OCI-LY7 (cell line): ENCODE measurements at regions not wholly inside any gene's neighbourhood (a gene's known extent, or its start where the extent isn't known, plus 50 kb on each side); places are given as distances from the start of the nearest gene placed in this dataset.

Experiments used
- BruUV-seq: library from RNA; stranded (reverse); fragments of 400-500 nt; replicated peaks from 2 replicates; lab custom pipeline; 2021; lab: Mats Ljungman, UMichigan
- CTCF ChIA-PET: fragments of 300-600 bp; sonication (Branson Sonifier 250); formaldehyde crosslinking; loops from one replicate; lab custom pipeline; 2022; ENCODE audit warnings: antibody characterized with exemption; ENCODE audit not compliant: unreplicated experiment; lab: Charles Lee
- POLR2A ChIA-PET: fragments of 300-600 bp; sonication (Branson Sonifier 250); formaldehyde crosslinking; loops from one replicate; lab custom pipeline; 2022; ENCODE audit warnings: antibody characterized with exemption; lab: Charles Lee
- DNase-seq: peaks from one replicate; pipeline ENCODE4 v3.0.0-alpha.2; 2015; ENCODE audit warnings: low spot score
- H2AFZ ChIP-seq: fragments of 200-600 bp; sonication (generic), shearing (Covaris generic); 2 replicates; pipeline ENCODE4 v1.6.1; 2014; ENCODE audit warnings: mild to moderate bottlenecking, antibody characterized with exemption, low read length, moderate library complexity
- H3K27ac ChIP-seq: fragments of 200-600 bp; sonication (generic); 2 replicates; pipeline ENCODE4 v1.5.1; 2014; ENCODE audit warnings: mixed run types, low read depth, mild to moderate bottlenecking, moderate library complexity, low read length, inconsistent platforms; ENCODE audit not compliant: poor library complexity, severe bottlenecking
- H3K36me3 ChIP-seq: fragments of 200-600 bp; sonication (generic); 2 replicates; pipeline ENCODE4 v1.6.1; 2014; ENCODE audit warnings: mild to moderate bottlenecking, antibody characterized with exemption, low read length, moderate library complexity, mixed read lengths; ENCODE audit not compliant: insufficient read depth
- H3K4me1 ChIP-seq: fragments of 200-600 bp; sonication (generic); 2 replicates; pipeline ENCODE4 v1.5.1; 2014; ENCODE audit warnings: mild to moderate bottlenecking, low read length; ENCODE audit not compliant: insufficient read depth, poor library complexity, severe bottlenecking
- H3K4me2 ChIP-seq: fragments of 200-600 bp; sonication (generic); 2 replicates; pipeline ENCODE4 v1.6.1; 2014; ENCODE audit warnings: mild to moderate bottlenecking, low read length
- H3K4me3 ChIP-seq: fragments of 200-600 bp; sonication (generic); 2 replicates; pipeline ENCODE4 v1.5.1; 2014; ENCODE audit warnings: mild to moderate bottlenecking, low read depth, low read length; ENCODE audit not compliant: poor library complexity, severe bottlenecking
- H3K79me2 ChIP-seq: fragments of 200-600 bp; sonication (generic); 2 replicates; pipeline ENCODE4 v1.6.1; 2016; ENCODE audit warnings: low read depth, mild to moderate bottlenecking, low read length, moderate library complexity, mixed read lengths; ENCODE audit not compliant: insufficient read depth
- H3K9me2 ChIP-seq: fragments of 200-600 bp; sonication (generic); 2 replicates; pipeline ENCODE4 v1.6.1; 2016; ENCODE audit warnings: mild to moderate bottlenecking, low read length, mixed read lengths; ENCODE audit not compliant: insufficient read depth
- H3K9me3 ChIP-seq: fragments of 200-600 bp; sonication (generic); 2 replicates; pipeline ENCODE4 v1.6.1; 2014; ENCODE audit warnings: mild to moderate bottlenecking, mixed run types, low read length, mixed read lengths
- H4K20me1 ChIP-seq: fragments of 200-600 bp; sonication (generic); 2 replicates; pipeline ENCODE4 v1.6.1; 2014; ENCODE audit warnings: mild to moderate bottlenecking, antibody characterized with exemption, low read length, moderate library complexity, mixed read lengths; ENCODE audit not compliant: insufficient read depth
- CTCF ChIP-seq: fragments of 200-600 bp; sonication (generic); conservative IDR thresholded peaks from 2 replicates; pipeline ENCODE4 v1.5.1; 2014; ENCODE audit warnings: mild to moderate bottlenecking, antibody characterized with exemption, low read length, moderate library complexity, mixed read lengths
- EZH2phosphoT487 ChIP-seq: fragments of 200-600 bp; sonication (generic); IDR thresholded peaks from 2 replicates; pipeline ENCODE4 v1.6.1; 2018; ENCODE audit warnings: low read depth, borderline replicate concordance, mild to moderate bottlenecking, mixed run types, antibody characterized with exemption, low read length, moderate library complexity, mixed read lengths
- intact Hi-C: fragments of 100-400 bp; cut with micrococcal nuclease; formaldehyde crosslinking; loops from one replicate; pipeline ENCODE4 v1.10.0; 2022; ENCODE audit not compliant: unreplicated experiment

GRCh38 chr15:95629503-95630168, 700.9 kb upstream of the NR2F2 start:
- H3K4me3 ChIP-seq: no peak overlapping the region
- no peak for TF ChIP-seq EZH2phosphoT487
- no peak for TF ChIP-seq CTCF

GRCh38 chr15:95630683-95631082, 699.8 kb upstream of the NR2F2 start:
- Histone ChIP-seq H3K9me3 (no peaks in the 10 kb centered on the region), H3K9me2 (no peaks in the 10 kb centered on the region), H4K20me1 (no peaks in the 10 kb centered on the region), H3K27ac (no peak overlapping the region), H3K4me1 (no peaks in the 10 kb centered on the region), H3K79me2 (no peaks in the 10 kb centered on the region), H3K36me3 (no peaks in the 10 kb centered on the region), H3K4me2 (no peak overlapping the region), H3K4me3 (no peak overlapping the region), H2AFZ (no peak overlapping the region)
- intact Hi-C loops: loop anchor here (5.0 kb wide), 1 partner anchor 937 kb away; no protein-coding TSS in a partner anchor
- DNase-seq: no peak
- ChIA-PET POLR2A (no interaction called here), CTCF (no interaction called here)
- TF ChIP-seq CTCF: no peak
- no peak for TF ChIP-seq EZH2phosphoT487
- BruUV-seq: no TSS peak

More at GRCh38 chr15:95629503-95630168, 700.9 kb upstream of the NR2F2 start:
- no peaks in the 10 kb centered on the region for H3K4me1 ChIP-seq
- H3K4me2 ChIP-seq: no peak overlapping the region
- no peak for DNase-seq
- H3K27ac ChIP-seq: no peak overlapping the region
- H4K20me1 ChIP-seq: no peaks in the 10 kb centered on the region
- intact Hi-C loops: loop anchor here (5.0 kb wide), 1 partner anchor 938 kb away; no protein-coding TSS in a partner anchor
- no peaks in the 10 kb centered on the region for H3K79me2 ChIP-seq
- H3K36me3 ChIP-seq: no peaks in the 10 kb centered on the region
- no peaks in the 10 kb centered on the region for H3K9me2 ChIP-seq
- POLR2A ChIA-PET: no interaction called here
- no peak overlapping the region for H2AFZ ChIP-seq
- H3K9me3 ChIP-seq: no peaks in the 10 kb centered on the region
- BruUV-seq: no TSS peak
- CTCF ChIA-PET: no interaction called here

- no peak for DNase-seq
- no peak overlapping the region for H3K4me2 ChIP-seq
- no TSS peak for BruUV-seq
Observed at GRCh38 chr15:95635666-95636065, 694.8 kb upstream of the NR2F2 start.

More at GRCh38 chr15:95635666-95636065, 694.8 kb upstream of the NR2F2 start:
- Histone ChIP-seq H3K79me2 (no peaks in the 10 kb centered on the region), H3K4me3 (no peak overlapping the region), H3K4me1 (no peaks in the 10 kb centered on the region), H3K36me3 (no peaks in the 10 kb centered on the region), H3K9me3 (no peaks in the 10 kb centered on the region), H3K9me2 (no peaks in the 10 kb centered on the region), H3K27ac (no peak overlapping the region), H4K20me1 (no peaks in the 10 kb centered on the region), H2AFZ (no peak overlapping the region)
- intact Hi-C loops: no loop called here
- POLR2A ChIA-PET: no interaction called here
- TF ChIP-seq CTCF (no peak), EZH2phosphoT487 (no peak)
- CTCF ChIA-PET: no interaction called here
